GM21447 (cell line): ENCODE measurements at regions not wholly inside any gene's neighbourhood (a gene's known extent, or its start where the extent isn't known, plus 50 kb on each side); places are given as distances from the start of the nearest gene placed in this dataset.

ENCODE experiments used
- ATAC-seq: cut with Tn5 transposase; IDR thresholded peaks from one replicate; pipeline ENCODE4 v1.9.1; 2021; ENCODE audit not compliant: unreplicated experiment

GRCh38 chr3:107970993-107971580 is 119.7 kb downstream of the CD47 start:
- ATAC-seq = no peak

- ATAC-seq = no peak
These were observed 120.6 kb downstream of the CD47 start for GRCh38 chr3:107969994-107970819.

- no peak for ATAC-seq
These were observed 121.3 kb downstream of the CD47 start for GRCh38 chr3:107969525-107969924.

GRCh38 chr3:107966276-107966675 is 124.6 kb downstream of the CD47 start:
- no peak for ATAC-seq

GRCh38 chr3:107965136-107965655 is 125.6 kb downstream of the CD47 start:
- ATAC-seq = no peak

- ATAC-seq = no peak
These were observed 127.2 kb downstream of the CD47 start for GRCh38 chr3:107963581-107963980.

- no peak for ATAC-seq
These were observed 127.9 kb downstream of the CD47 start for GRCh38 chr3:107962946-107963345.

- no peak for ATAC-seq
These were observed 128.8 kb downstream of the CD47 start for GRCh38 chr3:107962037-107962436.

GRCh38 chr3:107959550-107960154 is 131.2 kb downstream of the CD47 start:
- no peak for ATAC-seq

- ATAC-seq = no peak
These were observed 132.7 kb downstream of the CD47 start for GRCh38 chr3:107958146-107958545.

- ATAC-seq = no peak
These were observed 133.6 kb downstream of the CD47 start for GRCh38 chr3:107956991-107957900.

- no peak for ATAC-seq
These were observed 136.0 kb downstream of the CD47 start for GRCh38 chr3:107954845-107955244.

- ATAC-seq = no peak
These were observed 137.1 kb downstream of the CD47 start for GRCh38 chr3:107953722-107954121.

- no peak for ATAC-seq
These were observed 139.7 kb downstream of the CD47 start for GRCh38 chr3:107951126-107951525.

- no peak for ATAC-seq
These were observed 140.4 kb downstream of the CD47 start for GRCh38 chr3:107950417-107950816.

- no peak for ATAC-seq
These were observed 141.3 kb downstream of the CD47 start for GRCh38 chr3:107949394-107949970.

GRCh38 chr3:107947203-107947602 is 143.6 kb downstream of the CD47 start:
- ATAC-seq = no peak

- ATAC-seq = no peak
These were observed 144.1 kb downstream of the CD47 start for GRCh38 chr3:107946700-107947099.

- ATAC-seq = no peak
These were observed 145.3 kb downstream of the CD47 start for GRCh38 chr3:107945417-107946094.
